Ureter (tissue), 1 donor: ENCODE measurements at regions not wholly inside any gene's neighbourhood (a gene's known extent, or its start where the extent isn't known, plus 50 kb on each side); places are given as distances from the start of the nearest gene placed in this dataset.
"Not testable (repeated sequence)": the region's sequence is repeated elsewhere in the genome, so short reads cannot be mapped to it uniquely, and the experiment has no call there.

Experiments used
- DNase-seq: peaks from one replicate; pipeline ENCODE4 v3.0.0-alpha.2; 2020; ENCODE audit warnings: low spot score
- donor health status: DM: yes; HTN: yes; CAD: no.

- DNase-seq, result no peak
These were observed 294.8 kb upstream of the DDX18 start for GRCh38 chr2:117519721-117520120.

DNA sequence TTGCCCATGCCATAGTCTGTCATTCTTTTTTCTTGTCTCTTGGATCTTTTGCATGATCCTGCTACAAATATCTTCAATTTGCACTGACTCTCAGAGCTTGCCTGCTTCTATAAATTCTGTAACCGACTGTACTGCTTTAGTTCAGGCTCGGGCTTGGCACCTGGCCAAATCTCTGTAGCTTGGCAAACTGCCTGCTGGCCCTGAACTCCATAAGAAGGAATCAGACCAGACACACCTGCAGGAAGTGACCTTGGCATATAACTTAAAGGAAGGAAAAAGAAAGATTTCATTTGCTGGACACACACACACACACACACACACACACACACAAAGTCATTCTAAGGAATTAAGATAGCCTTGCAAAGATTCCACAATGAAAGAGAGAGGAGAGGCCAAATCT lies 291.2 kb upstream of the DDX18 start:
- peak; percentile 91 for DNase-seq

- no peak for DNase-seq
These were observed 290.7 kb upstream of the DDX18 start for GRCh38 chr2:117523711-117524238.

DNA sequence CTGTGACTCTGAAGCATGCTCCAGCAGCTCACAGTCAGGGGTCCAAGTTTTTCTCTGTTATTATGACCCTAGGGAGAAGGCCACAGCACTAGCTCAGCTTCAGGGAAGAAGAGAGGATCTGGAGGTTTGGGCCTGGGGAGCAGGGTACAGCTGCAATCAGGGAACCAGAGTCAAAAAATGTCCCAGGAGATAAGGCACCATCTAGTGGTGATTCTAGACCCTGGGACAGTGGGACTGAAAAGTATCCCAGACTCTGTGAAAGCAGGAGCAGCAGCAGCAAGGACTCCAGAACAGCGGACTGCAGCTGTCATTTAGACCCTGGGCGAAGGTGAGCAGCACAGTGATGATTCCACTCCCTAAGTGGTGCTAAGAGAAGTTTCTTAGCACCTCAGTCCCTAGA lies 278.4 kb upstream of the DDX18 start:
- DNase-seq, result no peak

GRCh38 chr2:117537032-117537431 lies 277.5 kb upstream of the DDX18 start:
- DNase-seq, result no peak

GRCh38 chr2:117551858-117552257 lies 262.6 kb upstream of the DDX18 start:
- DNase-seq, result no peak

GRCh38 chr2:117553448-117553847 lies 261.0 kb upstream of the DDX18 start:
- DNase-seq, result no peak

GRCh38 chr2:117555965-117556364 lies 258.5 kb upstream of the DDX18 start:
- DNase-seq, result no peak

- DNase-seq, result no peak
These were observed 256.9 kb upstream of the DDX18 start for GRCh38 chr2:117557626-117558025.

- DNase-seq, result no peak
These were observed 251.8 kb upstream of the DDX18 start for GRCh38 chr2:117562654-117563053.

DNA sequence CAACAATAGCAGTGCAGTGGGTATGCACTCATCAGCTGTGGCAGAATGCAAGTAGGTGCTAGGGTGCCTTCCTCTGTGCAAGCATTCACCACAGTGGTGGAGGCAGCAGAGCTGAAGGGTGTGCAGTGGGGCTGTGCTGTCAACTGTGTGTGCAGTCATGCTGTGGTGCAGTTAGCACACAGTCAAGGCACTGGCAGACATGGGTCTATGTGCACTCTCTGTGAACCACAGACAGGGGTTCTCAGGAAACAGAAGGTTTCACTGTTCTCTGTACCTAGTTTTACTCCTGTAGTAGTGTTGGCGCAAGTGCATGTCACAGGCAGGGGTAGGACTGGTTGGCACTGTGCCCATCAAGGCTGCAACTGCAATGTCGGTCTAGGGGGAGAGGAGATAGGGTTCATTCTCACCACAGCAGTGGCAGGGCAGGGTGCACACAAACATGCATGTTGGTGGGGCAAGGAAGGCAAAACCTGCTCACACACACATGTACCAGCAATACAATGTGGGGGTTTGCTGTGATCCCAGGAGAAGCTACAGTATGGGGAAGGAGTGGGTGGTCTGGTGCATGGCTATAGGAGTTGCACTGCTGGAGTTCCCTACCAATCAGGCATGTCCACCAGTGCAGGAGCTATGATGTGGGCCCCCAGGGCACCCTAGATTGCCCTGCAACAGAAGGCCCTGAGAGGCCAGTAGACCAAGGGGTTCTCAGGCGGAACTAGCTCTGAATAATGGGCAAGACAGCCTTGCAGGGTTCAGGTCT lies 242.7 kb upstream of the DDX18 start:
- no peak for DNase-seq

DNA sequence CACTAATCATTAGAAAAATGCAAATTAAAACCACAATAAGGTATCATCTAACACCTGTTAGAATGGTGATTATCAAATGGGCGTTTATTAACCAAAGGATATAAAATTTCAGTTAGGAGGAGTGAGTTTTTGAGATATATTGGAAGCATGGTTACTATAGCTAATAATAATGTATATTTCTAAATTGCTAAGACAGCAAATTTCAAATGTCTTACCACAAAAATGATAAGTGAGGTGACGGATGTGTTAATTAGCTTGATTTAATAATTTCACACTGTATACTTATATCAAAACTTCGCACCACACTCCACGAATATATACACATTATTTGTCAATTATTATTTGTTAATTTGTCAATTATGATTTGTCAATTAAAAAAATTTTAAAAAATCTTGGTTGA lies 227.2 kb upstream of the DDX18 start:
- no peak for DNase-seq

DNA sequence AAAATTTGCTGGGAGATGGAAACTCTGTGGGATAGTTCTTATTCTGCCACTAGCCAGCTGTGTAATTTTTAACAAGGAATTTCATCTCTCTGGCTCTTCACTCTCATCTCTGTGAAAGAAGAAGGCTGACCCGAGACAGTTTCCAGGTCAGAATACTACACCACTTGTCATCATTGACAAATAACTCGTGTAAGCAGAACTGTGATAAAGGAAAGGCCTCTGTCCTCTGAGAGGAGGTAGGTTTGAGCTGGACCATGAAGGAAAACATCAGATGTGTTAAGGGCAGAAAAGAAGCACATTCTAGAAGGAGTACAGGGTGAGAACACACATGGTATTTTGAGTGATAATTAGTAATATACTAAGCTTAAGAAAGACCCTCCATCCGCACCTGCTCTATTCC lies 211.4 kb upstream of the DDX18 start:
- no peak for DNase-seq

DNA sequence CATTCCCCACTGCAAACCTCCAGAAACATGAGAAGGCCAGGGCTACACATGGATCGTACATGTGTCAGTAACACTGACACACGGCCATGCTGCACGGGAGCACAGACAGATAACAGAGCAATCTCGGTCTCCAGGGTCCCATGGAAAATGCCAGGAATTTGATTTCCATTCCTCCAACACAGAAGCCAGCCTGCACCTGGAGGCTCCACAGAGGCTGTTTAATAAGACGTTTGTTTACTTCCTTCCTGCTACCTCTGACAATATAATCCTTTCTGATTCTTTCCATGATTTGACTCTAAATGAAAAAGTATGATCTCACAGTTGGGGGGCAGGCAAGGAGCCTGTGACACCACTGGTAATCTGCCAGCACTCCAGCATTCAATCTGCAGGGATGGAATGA lies 210.9 kb upstream of the DDX18 start:
- no peak for DNase-seq

GRCh38 chr2:117607202-117607601 lies 207.3 kb upstream of the DDX18 start:
- no peak for DNase-seq

GRCh38 chr2:117613101-117613500 lies 201.4 kb upstream of the DDX18 start:
- no peak for DNase-seq

- no peak for DNase-seq
These were observed 200.2 kb upstream of the DDX18 start for GRCh38 chr2:117614296-117614695.

DNA sequence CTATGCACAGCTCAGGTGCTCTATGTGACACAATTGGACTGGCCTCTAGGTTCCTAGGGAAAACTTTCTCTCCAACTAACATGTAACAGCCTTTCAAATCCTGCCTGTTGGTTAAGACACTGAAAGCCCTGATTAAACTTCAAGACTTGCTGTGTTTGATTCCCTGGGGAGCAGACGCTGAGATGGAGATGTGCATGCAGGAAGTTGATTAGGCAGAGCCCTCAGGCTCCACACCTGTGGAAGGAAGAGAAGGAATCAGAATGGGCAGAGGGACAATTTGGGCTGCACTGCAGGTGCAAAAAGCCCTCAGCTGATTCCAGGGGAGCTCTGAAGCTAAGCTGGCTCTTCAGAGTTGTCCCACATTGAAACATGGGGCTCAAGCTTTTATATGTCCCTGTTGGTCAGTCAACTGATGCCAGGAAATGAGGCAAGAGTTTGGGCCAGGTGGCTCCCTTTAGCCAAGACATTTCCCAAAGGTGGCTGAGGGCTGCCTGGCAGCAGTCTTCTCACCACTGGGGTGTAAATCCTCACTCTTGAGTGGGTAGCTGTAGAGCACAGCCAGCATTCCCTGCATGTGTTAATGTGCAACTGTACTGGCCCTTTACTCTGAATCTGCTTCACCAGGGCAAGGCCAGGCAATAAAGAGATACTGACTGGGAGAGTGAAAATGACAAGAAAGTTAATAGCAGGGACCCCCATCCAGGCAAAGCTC lies 199.5 kb upstream of the DDX18 start:
- no peak for DNase-seq

DNA sequence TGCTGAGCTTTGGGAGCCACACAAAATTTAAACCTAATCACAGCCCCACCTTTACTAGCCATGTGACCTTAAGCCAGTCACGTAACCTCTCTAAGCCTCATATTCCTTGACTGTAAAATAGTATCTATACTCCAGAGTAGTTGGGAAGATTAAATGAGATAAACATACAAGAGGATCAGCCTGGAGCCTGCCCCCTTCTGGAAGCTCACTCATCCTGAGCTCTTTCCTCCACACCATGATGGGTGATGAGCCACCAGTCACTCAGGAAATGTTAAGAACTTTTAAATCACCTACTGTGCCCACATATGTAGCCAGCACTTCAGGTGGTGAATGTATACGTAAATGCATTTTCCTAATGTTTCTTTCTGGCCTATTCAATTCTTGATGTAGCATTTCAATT lies 195.9 kb upstream of the DDX18 start:
- DNase-seq, result no peak

DNA sequence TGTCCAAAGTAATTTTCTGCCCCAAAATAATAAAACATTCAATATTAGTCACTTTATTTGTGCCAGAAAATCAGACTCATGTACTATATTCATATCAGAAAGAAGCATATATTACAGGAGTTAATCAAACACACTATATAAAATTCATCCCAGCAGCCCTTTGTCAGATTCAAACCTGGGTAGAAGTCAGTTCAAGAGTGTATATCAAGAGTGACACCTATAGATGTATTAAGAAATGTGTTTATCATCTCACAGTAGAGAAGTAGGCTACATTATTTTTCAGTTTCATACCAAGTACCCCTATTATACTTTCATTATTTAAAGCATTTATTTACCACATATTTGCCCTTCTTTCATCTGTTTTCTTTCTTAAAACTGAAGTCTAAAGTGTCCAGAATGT lies 193.2 kb upstream of the DDX18 start:
- DNase-seq, result no peak

GRCh38 chr2:117623175-117623574 lies 191.3 kb upstream of the DDX18 start:
- not testable (repeated sequence) for DNase-seq

DNA sequence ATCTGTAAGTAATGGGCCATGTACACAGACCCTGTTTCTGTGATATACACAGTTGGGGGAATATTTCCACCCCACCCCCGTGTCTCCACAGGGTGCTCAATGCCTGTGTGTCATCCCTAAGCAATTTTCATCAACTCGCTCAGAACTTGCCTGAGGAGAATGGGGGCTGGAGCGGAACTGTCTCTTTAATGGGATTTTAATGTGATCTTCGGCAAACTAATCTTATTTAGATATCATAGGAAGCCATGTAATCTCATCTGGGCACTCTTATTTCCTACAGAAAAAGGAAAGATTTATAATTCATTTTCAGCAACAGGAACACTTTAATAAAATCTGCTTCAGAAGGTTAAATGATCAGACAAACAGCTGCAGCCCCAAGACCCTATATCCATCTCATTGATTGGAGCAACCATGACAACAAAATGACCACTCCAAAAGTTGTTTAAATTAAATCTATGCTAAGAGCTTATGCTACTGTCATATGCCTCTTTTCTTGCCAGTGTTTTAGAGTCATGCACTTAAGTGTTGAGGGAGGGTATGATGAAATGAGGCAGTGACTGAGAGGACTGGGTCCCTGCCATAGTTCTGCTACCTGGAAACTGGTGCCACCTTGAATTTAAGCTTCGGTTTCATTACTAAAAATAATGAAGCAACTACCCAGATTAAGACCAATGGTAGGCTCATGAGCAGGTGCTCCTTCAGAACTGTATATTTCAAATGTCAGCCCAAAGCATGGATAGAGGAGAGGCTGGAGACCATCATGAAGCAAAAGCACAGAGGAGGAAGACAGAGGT lies 183.1 kb upstream of the DDX18 start:
- no peak for DNase-seq
